Endothelial cell (in vitro differentiated cells): ENCODE measurements at regions not wholly inside any gene's neighbourhood (a gene's known extent, or its start where the extent isn't known, plus 50 kb on each side); places are given as distances from the start of the nearest gene placed in this dataset.

Source experiments
- DNase-seq: peaks from one replicate; pipeline ENCODE4 v3.0.0; 2021; ENCODE audit warnings: low spot score
- H3K27ac Mint-ChIP-seq: one replicate; pipeline ENCODE4 v1.8.0; 2021; ENCODE audit warnings: mixed read lengths, inconsistent platforms; ENCODE audit not compliant: unreplicated experiment
- H3K27me3 Mint-ChIP-seq: one replicate; pipeline ENCODE4 v1.8.0; 2021; ENCODE audit warnings: mild to moderate bottlenecking, moderate library complexity, mixed read lengths, inconsistent platforms; ENCODE audit not compliant: unreplicated experiment
- H3K36me3 Mint-ChIP-seq: one replicate; pipeline ENCODE4 v1.8.0; 2021; ENCODE audit warnings: mild to moderate bottlenecking, low read depth, mixed read lengths, inconsistent platforms; ENCODE audit not compliant: unreplicated experiment
- H3K4me1 Mint-ChIP-seq: one replicate; pipeline ENCODE4 v1.8.0; 2021; ENCODE audit warnings: mild to moderate bottlenecking, mixed read lengths, inconsistent platforms; ENCODE audit not compliant: unreplicated experiment
- H3K4me3 Mint-ChIP-seq: one replicate; pipeline ENCODE4 v1.8.0; 2021; ENCODE audit warnings: mild to moderate bottlenecking, mixed read lengths, inconsistent platforms; ENCODE audit not compliant: unreplicated experiment
- H3K9me3 Mint-ChIP-seq: one replicate; pipeline ENCODE4 v1.8.0; 2021; ENCODE audit warnings: mixed read lengths, inconsistent platforms; ENCODE audit not compliant: unreplicated experiment
- TF ChIP-seq, protein P1 (sequence below): fragments of 200-600 bp; sonication (generic); IDR thresholded peaks from one replicate; pipeline ENCODE4 v1.5.0; 2021; ENCODE audit warnings: antibody characterized with exemption; ENCODE audit not compliant: unreplicated experiment

DNA sequence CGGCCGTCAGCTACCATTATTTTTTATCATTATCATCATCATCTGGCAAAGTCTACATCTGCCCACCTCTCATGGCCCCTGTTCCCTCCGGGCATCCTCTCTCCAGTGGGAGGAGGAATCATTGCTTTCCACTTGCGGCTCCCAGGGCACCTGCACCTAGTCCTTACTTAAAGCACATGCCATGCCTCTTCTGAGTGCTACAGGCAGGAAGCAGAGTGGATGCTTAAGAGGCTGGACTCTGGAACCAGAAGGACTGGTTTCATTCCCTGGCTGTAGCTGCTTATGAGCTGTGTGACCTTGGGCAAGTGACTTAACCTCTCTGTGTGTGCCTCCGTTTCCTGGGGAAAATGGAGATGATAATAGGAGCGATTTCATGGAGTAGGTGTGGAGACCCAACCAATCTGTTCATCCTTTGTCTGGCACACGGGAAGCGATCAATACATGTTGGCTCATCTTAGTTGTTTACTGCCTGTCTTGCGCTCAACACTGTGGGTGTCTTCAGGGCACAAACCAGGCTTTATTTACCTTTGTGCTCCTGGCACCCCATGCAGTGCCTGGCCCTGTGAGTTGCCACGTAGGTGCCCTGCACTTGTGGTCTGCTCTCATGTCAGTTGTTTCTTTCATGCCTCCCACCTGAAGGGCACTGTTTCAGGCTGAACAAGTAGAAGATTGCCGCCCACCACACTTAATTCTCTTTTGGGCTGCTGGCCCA lies 317.0 kb upstream of the SULF2 start:
- DNase-seq, result no peak
- H3K4me3 Mint-ChIP-seq, result no peak overlapping the region
- no peaks in the 10 kb centered on the region for H3K4me1 Mint-ChIP-seq
- TF ChIP-seq, protein P1, sequence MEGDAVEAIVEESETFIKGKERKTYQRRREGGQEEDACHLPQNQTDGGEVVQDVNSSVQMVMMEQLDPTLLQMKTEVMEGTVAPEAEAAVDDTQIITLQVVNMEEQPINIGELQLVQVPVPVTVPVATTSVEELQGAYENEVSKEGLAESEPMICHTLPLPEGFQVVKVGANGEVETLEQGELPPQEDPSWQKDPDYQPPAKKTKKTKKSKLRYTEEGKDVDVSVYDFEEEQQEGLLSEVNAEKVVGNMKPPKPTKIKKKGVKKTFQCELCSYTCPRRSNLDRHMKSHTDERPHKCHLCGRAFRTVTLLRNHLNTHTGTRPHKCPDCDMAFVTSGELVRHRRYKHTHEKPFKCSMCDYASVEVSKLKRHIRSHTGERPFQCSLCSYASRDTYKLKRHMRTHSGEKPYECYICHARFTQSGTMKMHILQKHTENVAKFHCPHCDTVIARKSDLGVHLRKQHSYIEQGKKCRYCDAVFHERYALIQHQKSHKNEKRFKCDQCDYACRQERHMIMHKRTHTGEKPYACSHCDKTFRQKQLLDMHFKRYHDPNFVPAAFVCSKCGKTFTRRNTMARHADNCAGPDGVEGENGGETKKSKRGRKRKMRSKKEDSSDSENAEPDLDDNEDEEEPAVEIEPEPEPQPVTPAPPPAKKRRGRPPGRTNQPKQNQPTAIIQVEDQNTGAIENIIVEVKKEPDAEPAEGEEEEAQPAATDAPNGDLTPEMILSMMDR, result no peak
- no peak overlapping the region for H3K27ac Mint-ChIP-seq
- H3K36me3 Mint-ChIP-seq, result no peaks in the 10 kb centered on the region
- H3K27me3 Mint-ChIP-seq, result peaks cover 3% of the 10 kb centered on the region
- H3K9me3 Mint-ChIP-seq, result no peaks in the 10 kb centered on the region

DNA sequence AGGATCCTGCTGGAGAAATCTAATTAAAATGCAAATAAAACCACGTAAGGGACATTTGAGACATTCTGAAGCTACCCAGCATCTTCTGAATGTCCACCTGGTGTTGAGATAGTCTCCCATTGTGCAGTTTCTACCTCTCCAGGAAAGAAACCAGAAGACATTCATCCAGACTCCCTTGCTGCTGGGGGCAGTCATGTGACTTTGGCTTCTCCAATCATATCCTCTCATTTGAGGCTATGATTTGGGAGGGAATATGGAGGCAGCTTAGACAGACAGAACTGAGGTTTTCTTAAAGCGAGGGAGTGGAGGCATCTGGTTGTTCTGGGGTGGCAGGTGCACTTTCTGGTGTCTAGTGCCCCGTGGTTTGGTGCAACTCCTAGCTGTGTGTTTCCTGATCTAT lies 315.2 kb upstream of the SULF2 start:
- TF ChIP-seq, protein P1, result no peak
- H3K36me3 Mint-ChIP-seq, result no peaks in the 10 kb centered on the region
- peaks cover 3% of the 10 kb centered on the region for H3K27me3 Mint-ChIP-seq
- H3K9me3 Mint-ChIP-seq, result no peaks in the 10 kb centered on the region
- H3K4me3 Mint-ChIP-seq, result no peak overlapping the region
- H3K4me1 Mint-ChIP-seq, result no peaks in the 10 kb centered on the region
- H3K27ac Mint-ChIP-seq, result no peak overlapping the region
- DNase-seq, result no peak

DNA sequence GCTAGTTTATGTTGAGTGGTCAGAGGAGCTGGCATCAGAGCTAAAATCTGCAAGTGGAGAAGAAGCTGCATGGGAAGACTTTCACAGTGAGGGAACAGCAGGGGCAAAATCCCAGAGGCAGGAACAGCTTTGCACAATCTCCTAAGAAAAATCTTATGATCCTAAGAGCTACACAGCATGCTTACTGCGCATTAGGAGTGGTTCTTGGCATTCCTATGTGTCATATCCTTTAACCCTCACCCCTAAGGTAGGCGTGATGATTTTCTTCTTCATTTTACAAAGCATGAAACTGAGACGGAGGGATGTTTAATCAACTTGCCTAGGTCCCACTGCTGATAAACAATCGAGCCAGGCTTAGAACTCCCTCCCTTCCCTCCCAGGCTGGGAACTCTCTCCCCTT lies 313.6 kb upstream of the SULF2 start:
- peaks cover 1% of the 10 kb centered on the region for H3K27me3 Mint-ChIP-seq
- no peak overlapping the region for H3K4me3 Mint-ChIP-seq
- DNase-seq, result no peak
- TF ChIP-seq, protein P1, result no peak
- no peaks in the 10 kb centered on the region for H3K4me1 Mint-ChIP-seq
- H3K36me3 Mint-ChIP-seq, result no peaks in the 10 kb centered on the region
- H3K9me3 Mint-ChIP-seq, result no peaks in the 10 kb centered on the region
- no peak overlapping the region for H3K27ac Mint-ChIP-seq

DNA sequence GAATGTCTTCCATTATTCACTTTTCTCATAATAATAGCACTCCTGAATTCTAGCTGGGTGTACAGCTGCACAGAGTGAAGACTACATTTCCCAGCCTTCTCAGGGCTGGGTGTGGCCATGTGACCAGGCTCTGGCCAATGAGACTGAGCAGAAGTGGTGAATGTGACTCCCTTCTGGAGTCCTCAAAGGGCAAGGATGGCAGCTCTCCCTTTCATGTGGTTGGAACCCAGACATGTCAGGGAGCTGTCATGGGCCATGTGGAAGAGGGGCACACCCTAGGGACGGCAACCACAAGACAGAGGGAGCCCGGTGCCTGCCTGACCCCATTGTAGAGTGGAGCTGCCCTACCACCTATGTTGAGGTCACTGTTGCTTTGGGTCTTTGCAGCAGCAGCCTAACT lies 312.8 kb upstream of the SULF2 start:
- no peaks in the 10 kb centered on the region for H3K9me3 Mint-ChIP-seq
- H3K27ac Mint-ChIP-seq, result no peak overlapping the region
- TF ChIP-seq, protein P1, result no peak
- DNase-seq, result no peak
- H3K4me1 Mint-ChIP-seq, result no peaks in the 10 kb centered on the region
- H3K27me3 Mint-ChIP-seq, result peaks cover 1% of the 10 kb centered on the region
- H3K4me3 Mint-ChIP-seq, result no peak overlapping the region
- no peaks in the 10 kb centered on the region for H3K36me3 Mint-ChIP-seq

DNA sequence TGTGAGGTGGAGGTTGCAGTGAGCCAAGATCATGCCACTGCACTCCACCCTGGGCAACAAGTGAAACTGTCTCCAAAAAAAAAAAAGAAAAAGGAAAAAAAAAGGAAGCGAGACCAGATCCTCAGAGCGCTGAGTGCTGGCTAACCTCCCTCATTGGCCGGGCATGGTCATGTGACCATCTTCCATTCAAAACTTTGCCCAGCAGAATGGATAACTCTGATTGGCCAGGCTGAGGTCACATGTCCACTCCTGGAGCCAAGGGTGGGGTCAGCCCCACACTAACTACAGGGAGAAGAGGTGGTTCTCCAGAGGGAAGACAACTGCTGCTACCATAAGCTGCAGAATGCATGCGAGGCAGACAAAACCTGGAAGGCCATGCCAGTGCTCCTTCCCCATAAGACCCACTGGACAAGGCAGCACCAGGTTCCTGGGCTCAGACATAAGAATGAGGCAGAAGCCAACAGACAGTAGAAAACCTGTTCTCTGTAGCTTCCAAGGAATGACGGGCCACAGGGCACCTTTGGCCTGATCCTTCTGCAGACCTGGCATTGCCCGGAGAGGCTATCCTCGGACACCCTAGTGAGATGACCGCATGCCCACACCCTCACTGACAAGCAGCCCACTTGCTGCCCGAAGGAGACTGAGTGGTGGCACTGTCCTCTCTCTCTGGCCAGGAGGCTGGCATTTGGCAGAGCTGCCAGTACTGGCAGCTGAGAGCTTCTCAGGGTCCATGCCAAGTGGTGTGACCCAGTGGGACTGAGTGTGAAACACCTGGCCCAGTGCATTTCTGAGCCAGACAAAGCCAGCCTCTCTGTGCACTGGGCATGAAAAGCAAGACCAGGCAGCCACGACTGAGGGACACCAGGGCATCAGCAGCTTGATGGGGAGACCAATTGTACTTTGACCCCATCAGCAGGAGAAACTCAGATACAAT lies 311.9 kb upstream of the SULF2 start:
- Mint-ChIP-seq H3K4me3 (no peak overlapping the region), H3K27ac (no peak overlapping the region), H3K9me3 (no peaks in the 10 kb centered on the region), H3K36me3 (no peaks in the 10 kb centered on the region), H3K4me1 (no peaks in the 10 kb centered on the region), H3K27me3 (peaks cover 1% of the 10 kb centered on the region)
- no peak for DNase-seq
- TF ChIP-seq, protein P1, result no peak
